ENCODE measurements at regions not wholly inside any gene's neighbourhood (a gene's known extent, or its start where the extent isn't known, plus 50 kb on each side); places are given as distances from the start of the nearest gene placed in this dataset.

GRCh38 chr20:39904476-39905112 lies 784.4 kb downstream of the MAFB start:
- H3K4me3 ChIP-seq (replicated peaks; ENCODE audit: insufficient read depth, low read length): no peak overlapping the region
- no peak for DNase-seq (ENCODE audit: low read depth in 1 of 2, low spot score in 1 of 2)
- no peaks in the 10 kb centered on the region for H3K27me3 ChIP-seq (ENCODE audit: insufficient read depth, poor library complexity, severe bottlenecking)
- TF ChIP-seq CTCF (IDR thresholded peaks at IDR 0.05; ENCODE audit: insufficient read depth, low read length) (no peak), GABPA (IDR thresholded peaks at IDR 0.05; ENCODE audit: low read depth) (no peak), SPI1 (IDR thresholded peaks at IDR 0.05; ENCODE audit: borderline replicate concordance, low read depth) (no peak), REST (IDR thresholded peaks at IDR 0.05; ENCODE audit: insufficient replicate concordance, low read depth) (no peak), POLR2AphosphoS5 (IDR thresholded peaks at IDR 0.05; ENCODE audit: low read depth) (no peak)
- H3K27ac ChIP-seq (replicated peaks): no peak overlapping the region

DNA sequence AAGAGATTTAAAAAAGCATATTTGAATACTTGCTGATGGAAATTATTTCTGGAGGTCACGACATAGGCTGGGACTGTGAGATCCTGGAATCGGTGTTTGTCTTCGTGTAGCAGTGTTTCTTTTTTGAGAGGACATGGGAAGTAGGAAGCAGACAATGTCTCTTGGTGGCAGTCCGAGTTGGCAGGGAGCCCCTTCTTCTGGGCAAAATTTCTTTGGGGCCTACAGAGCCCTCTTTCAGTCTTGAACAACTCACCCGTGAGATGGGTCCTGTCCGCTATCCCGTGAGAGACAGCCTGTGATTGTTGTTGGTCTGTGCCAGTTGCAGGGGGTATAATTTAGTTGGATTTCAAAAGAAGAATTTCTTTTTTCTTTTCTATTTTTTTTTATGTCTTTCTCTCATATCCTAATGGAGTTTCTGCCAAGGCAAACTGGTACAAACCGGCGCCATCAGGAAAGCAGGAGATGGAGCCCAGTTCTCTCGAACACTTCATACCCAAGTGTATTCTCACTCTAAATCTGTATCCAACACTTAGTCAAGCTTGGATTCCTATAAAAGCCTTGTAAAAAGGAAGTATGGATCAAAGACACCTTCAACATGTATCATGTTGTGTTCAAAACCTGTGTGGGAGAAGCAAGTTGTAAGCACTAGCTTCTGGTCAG lies 785.1 kb downstream of the MAFB start:
- TF ChIP-seq CTCF (IDR thresholded peaks at IDR 0.05; ENCODE audit: insufficient read depth, low read length) (no peak), GABPA (IDR thresholded peaks at IDR 0.05; ENCODE audit: low read depth) (no peak), SPI1 (IDR thresholded peaks at IDR 0.05; ENCODE audit: borderline replicate concordance, low read depth) (no peak), REST (IDR thresholded peaks at IDR 0.05; ENCODE audit: insufficient replicate concordance, low read depth) (no peak), POLR2AphosphoS5 (IDR thresholded peaks at IDR 0.05; ENCODE audit: low read depth) (no peak)
- Histone ChIP-seq H3K27me3 (ENCODE audit: insufficient read depth, poor library complexity, severe bottlenecking) (no peaks in the 10 kb centered on the region), H3K4me3 (replicated peaks; ENCODE audit: insufficient read depth, low read length) (no peak overlapping the region), H3K27ac (replicated peaks) (no peak overlapping the region)
- DNase-seq (ENCODE audit: low read depth in 1 of 2, low spot score in 1 of 2): no peak

DNA sequence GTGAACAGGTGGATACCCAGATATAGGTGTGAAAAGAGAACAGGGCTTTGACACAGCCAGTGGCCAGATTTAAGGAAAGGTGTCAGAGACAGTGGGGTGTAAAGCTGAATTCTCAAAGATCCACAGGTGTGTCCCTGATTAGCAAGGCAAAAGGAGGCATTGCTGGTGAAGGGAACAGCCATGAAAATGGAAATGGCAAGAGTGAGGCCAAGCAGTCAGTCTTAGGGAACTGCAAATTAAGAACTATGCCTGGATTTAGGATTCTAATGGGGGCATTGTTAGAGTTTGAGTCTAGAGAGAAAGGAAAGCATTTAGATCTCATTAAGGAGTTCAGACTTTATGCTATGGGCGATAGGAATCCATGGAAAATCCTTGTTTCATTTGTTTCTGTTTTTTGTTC lies 789.2 kb downstream of the MAFB start:
- Histone ChIP-seq H3K27me3 (ENCODE audit: insufficient read depth, poor library complexity, severe bottlenecking) (no peaks in the 10 kb centered on the region), H3K4me3 (replicated peaks; ENCODE audit: insufficient read depth, low read length) (no peak overlapping the region), H3K27ac (replicated peaks) (no peak overlapping the region)
- TF ChIP-seq POLR2AphosphoS5 (IDR thresholded peaks at IDR 0.05; ENCODE audit: low read depth) (no peak), GABPA (IDR thresholded peaks at IDR 0.05; ENCODE audit: low read depth) (no peak), SPI1 (IDR thresholded peaks at IDR 0.05; ENCODE audit: borderline replicate concordance, low read depth) (no peak), REST (IDR thresholded peaks at IDR 0.05; ENCODE audit: insufficient replicate concordance, low read depth) (no peak)
- no peak for DNase-seq (ENCODE audit: low read depth in 1 of 2, low spot score in 1 of 2)
